ENCODE measurements at regions not wholly inside any gene's neighbourhood (a gene's known extent, or its start where the extent isn't known, plus 50 kb on each side); places are given as distances from the start of the nearest gene placed in this dataset.

GRCh38 chr5:88322785-88323184 lies 54.1 kb upstream of the TMEM161B start:
- TF ChIP-seq GATA3 (IDR thresholded peaks at IDR 0.05; ENCODE audit: low read depth, low read length) (no peak), GATA2 (IDR thresholded peaks at IDR 0.05; ENCODE audit: low read depth, low read length) (no peak)
